GM23338 (cell line): ENCODE measurements at regions not wholly inside any gene's neighbourhood (a gene's known extent, or its start where the extent isn't known, plus 50 kb on each side); places are given as distances from the start of the nearest gene placed in this dataset.

Experiments used
- ATAC-seq: fragments of 200-7000 bp; cut with Tn5 transposase; 3 replicates; pipeline ENCODE4 v1.9.1; 2020
- DNase-seq: peaks from one replicate; pipeline ENCODE4 v3.0.0-alpha.2; 2015; ENCODE audit warnings: low spot score
- H2AFZ ChIP-seq: fragments of 200-600 bp; sonication (generic); 2 replicates; pipeline ENCODE4 v1.8.0; 2016; ENCODE audit warnings: antibody characterized with exemption, mild to moderate bottlenecking, moderate library complexity
- H3F3A ChIP-seq: fragments of 200-600 bp; sonication (generic); replicated peaks from 2 replicates; pipeline ENCODE4 v1.8.0; 2017; ENCODE audit warnings: antibody characterized with exemption, mixed run types, low read depth
- H3K27ac ChIP-seq: fragments of 200-600 bp; sonication (generic); 2 replicates; pipeline ENCODE4 v1.6.1; 2016; ENCODE audit warnings: low read depth
- H3K27me3 ChIP-seq: fragments of 200-600 bp; sonication (generic); 2 replicates; pipeline ENCODE4 v1.8.0; 2016; ENCODE audit warnings: mild to moderate bottlenecking, mixed run types, moderate library complexity; ENCODE audit not compliant: insufficient read depth
- H3K36me3 ChIP-seq: fragments of 200-600 bp; sonication (generic); 2 replicates; pipeline ENCODE4 v1.8.0; 2016; ENCODE audit warnings: mild to moderate bottlenecking; ENCODE audit not compliant: insufficient read depth
- H3K4me1 ChIP-seq: fragments of 200-600 bp; sonication (generic); 2 replicates; pipeline ENCODE4 v1.8.0; 2016; ENCODE audit warnings: mild to moderate bottlenecking, moderate library complexity; ENCODE audit not compliant: insufficient read depth
- H3K4me2 ChIP-seq: fragments of 200-600 bp; sonication (generic); 2 replicates; pipeline ENCODE4 v1.7.1; 2017; ENCODE audit warnings: mixed run types
- H3K4me3 ChIP-seq: fragments of 200-600 bp; sonication (generic); 2 replicates; pipeline ENCODE4 v1.6.1; 2016; ENCODE audit warnings: mixed run types
- H3K79me2 ChIP-seq: fragments of 200-600 bp; sonication (generic); replicated peaks from 2 replicates; pipeline ENCODE4 v1.8.0; 2017; ENCODE audit warnings: mild to moderate bottlenecking; ENCODE audit not compliant: insufficient read depth
- H3K9me2 ChIP-seq: fragments of 200-600 bp; sonication (generic); 2 replicates; pipeline ENCODE4 v1.8.0; 2017; ENCODE audit not compliant: insufficient read depth
- H4K20me1 ChIP-seq: fragments of 200-600 bp; sonication (generic); replicated peaks from 2 replicates; pipeline ENCODE4 v1.8.0; 2017; ENCODE audit warnings: mild to moderate bottlenecking; ENCODE audit not compliant: insufficient read depth
- H3K27ac Mint-ChIP-seq: 2 replicates; pipeline ENCODE4 v1.8.0; 2020; ENCODE audit warnings: inconsistent platforms, mild to moderate bottlenecking, moderate library complexity, mixed read lengths
- H3K27me3 Mint-ChIP-seq: 3 replicates; pipeline ENCODE4 v1.8.0; 2022; ENCODE audit warnings: low read depth, mild to moderate bottlenecking, moderate library complexity, mixed read lengths, inconsistent platforms; ENCODE audit not compliant: insufficient read depth, poor library complexity
- H3K36me3 Mint-ChIP-seq: 3 replicates; pipeline ENCODE4 v1.8.0; 2021; ENCODE audit warnings: low read depth, mild to moderate bottlenecking, inconsistent platforms, moderate library complexity, mixed read lengths
- H3K4me1 Mint-ChIP-seq: 3 replicates; pipeline ENCODE4 v1.8.0; 2020; ENCODE audit warnings: mild to moderate bottlenecking, inconsistent platforms, mixed read lengths
- H3K4me3 Mint-ChIP-seq: 3 replicates; pipeline ENCODE4 v1.8.0; 2021; ENCODE audit warnings: moderate library complexity, mild to moderate bottlenecking, inconsistent platforms, mixed read lengths
- H3K9me3 Mint-ChIP-seq: 3 replicates; pipeline ENCODE4 v1.8.0; 2020; ENCODE audit warnings: moderate library complexity, mild to moderate bottlenecking, inconsistent platforms, mixed read lengths
- CREB1 ChIP-seq: fragments of 250-450 bp; sonication (Bioruptor Pico); IDR thresholded peaks from 2 replicates; pipeline ENCODE4 v1.5.0; 2020; ENCODE audit warnings: low read depth, mild to moderate bottlenecking, moderate library complexity
- CTCF ChIP-seq, 2 experiments: fragments of 200-600 bp in 1 of 2; sonication (generic) in 1 of 2; conservative IDR thresholded peaks; 2 replicates each; pipeline versions ENCODE4 v1.5.1 to v1.6.1; 2016 to 2017; ENCODE audit warnings: antibody characterized with exemption in 2 of 2, low read depth in 2 of 2, mild to moderate bottlenecking in 2 of 2, moderate library complexity in 1 of 2
- EZH2 ChIP-seq: fragments of 200-600 bp; sonication (generic); IDR thresholded peaks from one replicate; pipeline ENCODE4 v1.8.0; 2017; ENCODE audit warnings: antibody characterized with exemption, mild to moderate bottlenecking, low read depth; ENCODE audit not compliant: unreplicated experiment
- EZH2phosphoT487 ChIP-seq: fragments of 200-600 bp; sonication (generic); IDR thresholded peaks from one replicate; pipeline ENCODE4 v1.8.1; 2018; ENCODE audit warnings: antibody characterized with exemption; ENCODE audit not compliant: unreplicated experiment
- JUNB ChIP-seq: IDR thresholded peaks from one replicate; pipeline ENCODE4 v1.6.1; 2016; ENCODE audit warnings: antibody characterized with exemption; ENCODE audit not compliant: unreplicated experiment
- NANOG ChIP-seq: IDR thresholded peaks from 2 replicates; pipeline ENCODE4 v1.6.1; 2016; ENCODE audit warnings: antibody characterized with exemption, borderline replicate concordance
- POLR2AphosphoS5 ChIP-seq: IDR thresholded peaks from 2 replicates; pipeline ENCODE4 v1.6.1; 2016; ENCODE audit warnings: antibody characterized with exemption, low read depth
- STAT1 ChIP-seq: IDR thresholded peaks from one replicate; pipeline ENCODE4 v1.6.1; 2016; ENCODE audit warnings: antibody characterized with exemption; ENCODE audit not compliant: unreplicated experiment
- ZNF114 ChIP-seq: fragments of 250-450 bp; sonication (Bioruptor Pico); IDR thresholded peaks from 2 replicates; pipeline ENCODE4 v1.5.0; 2020; ENCODE audit warnings: mild to moderate bottlenecking, moderate library complexity
- ZNF331 ChIP-seq: fragments of 250-450 bp; sonication (Bioruptor Pico); IDR thresholded peaks from 2 replicates; pipeline ENCODE4 v1.5.0; 2020; ENCODE audit warnings: low read depth, mild to moderate bottlenecking, moderate library complexity
- TF ChIP-seq, protein P1 (sequence below): fragments of 250-450 bp; sonication (Bioruptor Pico); IDR thresholded peaks from 2 replicates; pipeline ENCODE4 v1.5.0; 2020; ENCODE audit warnings: mild to moderate bottlenecking, moderate library complexity
- TF ChIP-seq, protein P2 (sequence below): IDR thresholded peaks from 2 replicates; pipeline ENCODE4 v1.6.1; 2016; ENCODE audit warnings: antibody characterized with exemption
- TF ChIP-seq, protein P3 (sequence below): IDR thresholded peaks from one replicate; pipeline ENCODE4 v1.6.1; 2018; ENCODE audit warnings: antibody characterized with exemption; ENCODE audit not compliant: unreplicated experiment

DNA sequence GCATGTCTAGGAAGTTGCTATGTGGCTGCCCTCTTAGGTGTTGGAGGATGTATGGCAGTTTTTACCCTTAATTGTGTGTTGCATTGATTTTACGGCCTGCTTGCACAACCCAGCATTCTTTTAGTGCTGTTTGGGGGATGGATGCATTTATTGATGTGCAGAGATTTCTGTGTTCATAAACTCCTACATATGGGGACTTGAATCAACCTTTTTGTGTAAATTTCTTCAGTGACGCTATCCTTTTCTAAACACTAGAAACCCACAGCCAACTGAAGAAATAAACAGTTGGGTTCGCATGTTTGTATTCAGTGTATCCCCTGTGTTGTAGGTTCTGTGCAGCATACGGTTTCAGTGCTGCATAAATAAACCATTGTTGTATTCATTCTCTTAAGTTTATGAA is 263.7 kb downstream of the RASEF start:
- no peak overlapping the region for H3K4me3 ChIP-seq
- no peak overlapping the region for H3K4me2 ChIP-seq
- no peak overlapping the region for H3K27ac ChIP-seq
- H3F3A ChIP-seq = no peaks in the 10 kb centered on the region
- Mint-ChIP-seq H3K9me3 (peaks cover 3% of the 10 kb centered on the region; the same call in 2 of the 3 replicates), H3K36me3 (peaks cover 7% of the 10 kb centered on the region; the same call in 2 of the 3 replicates), H3K4me1 (no peaks in the 10 kb centered on the region), H3K27ac (no peak overlapping the region), H3K4me3 (no peak overlapping the region), H3K27me3 (no peaks in the 10 kb centered on the region)
- no peaks in the 10 kb centered on the region for H3K27me3 ChIP-seq
- no peaks in the 10 kb centered on the region for H4K20me1 ChIP-seq
- no peaks in the 10 kb centered on the region for H3K79me2 ChIP-seq
- TF ChIP-seq POLR2AphosphoS5 (no peak), ZNF114 (no peak), CREB1 (CRISPR knock-in tag) (no peak), CTCF (conservative IDR thresholded peaks at IDR 0.05; ENCODE audit: low read depth in 2 of 2) (no peak), ZNF331 (CRISPR knock-in tag) (no peak), EZH2 (no peak), EZH2phosphoT487 (no peak), STAT1 (no peak), NANOG (no peak), JUNB (no peak)
- TF ChIP-seq, protein P1, sequence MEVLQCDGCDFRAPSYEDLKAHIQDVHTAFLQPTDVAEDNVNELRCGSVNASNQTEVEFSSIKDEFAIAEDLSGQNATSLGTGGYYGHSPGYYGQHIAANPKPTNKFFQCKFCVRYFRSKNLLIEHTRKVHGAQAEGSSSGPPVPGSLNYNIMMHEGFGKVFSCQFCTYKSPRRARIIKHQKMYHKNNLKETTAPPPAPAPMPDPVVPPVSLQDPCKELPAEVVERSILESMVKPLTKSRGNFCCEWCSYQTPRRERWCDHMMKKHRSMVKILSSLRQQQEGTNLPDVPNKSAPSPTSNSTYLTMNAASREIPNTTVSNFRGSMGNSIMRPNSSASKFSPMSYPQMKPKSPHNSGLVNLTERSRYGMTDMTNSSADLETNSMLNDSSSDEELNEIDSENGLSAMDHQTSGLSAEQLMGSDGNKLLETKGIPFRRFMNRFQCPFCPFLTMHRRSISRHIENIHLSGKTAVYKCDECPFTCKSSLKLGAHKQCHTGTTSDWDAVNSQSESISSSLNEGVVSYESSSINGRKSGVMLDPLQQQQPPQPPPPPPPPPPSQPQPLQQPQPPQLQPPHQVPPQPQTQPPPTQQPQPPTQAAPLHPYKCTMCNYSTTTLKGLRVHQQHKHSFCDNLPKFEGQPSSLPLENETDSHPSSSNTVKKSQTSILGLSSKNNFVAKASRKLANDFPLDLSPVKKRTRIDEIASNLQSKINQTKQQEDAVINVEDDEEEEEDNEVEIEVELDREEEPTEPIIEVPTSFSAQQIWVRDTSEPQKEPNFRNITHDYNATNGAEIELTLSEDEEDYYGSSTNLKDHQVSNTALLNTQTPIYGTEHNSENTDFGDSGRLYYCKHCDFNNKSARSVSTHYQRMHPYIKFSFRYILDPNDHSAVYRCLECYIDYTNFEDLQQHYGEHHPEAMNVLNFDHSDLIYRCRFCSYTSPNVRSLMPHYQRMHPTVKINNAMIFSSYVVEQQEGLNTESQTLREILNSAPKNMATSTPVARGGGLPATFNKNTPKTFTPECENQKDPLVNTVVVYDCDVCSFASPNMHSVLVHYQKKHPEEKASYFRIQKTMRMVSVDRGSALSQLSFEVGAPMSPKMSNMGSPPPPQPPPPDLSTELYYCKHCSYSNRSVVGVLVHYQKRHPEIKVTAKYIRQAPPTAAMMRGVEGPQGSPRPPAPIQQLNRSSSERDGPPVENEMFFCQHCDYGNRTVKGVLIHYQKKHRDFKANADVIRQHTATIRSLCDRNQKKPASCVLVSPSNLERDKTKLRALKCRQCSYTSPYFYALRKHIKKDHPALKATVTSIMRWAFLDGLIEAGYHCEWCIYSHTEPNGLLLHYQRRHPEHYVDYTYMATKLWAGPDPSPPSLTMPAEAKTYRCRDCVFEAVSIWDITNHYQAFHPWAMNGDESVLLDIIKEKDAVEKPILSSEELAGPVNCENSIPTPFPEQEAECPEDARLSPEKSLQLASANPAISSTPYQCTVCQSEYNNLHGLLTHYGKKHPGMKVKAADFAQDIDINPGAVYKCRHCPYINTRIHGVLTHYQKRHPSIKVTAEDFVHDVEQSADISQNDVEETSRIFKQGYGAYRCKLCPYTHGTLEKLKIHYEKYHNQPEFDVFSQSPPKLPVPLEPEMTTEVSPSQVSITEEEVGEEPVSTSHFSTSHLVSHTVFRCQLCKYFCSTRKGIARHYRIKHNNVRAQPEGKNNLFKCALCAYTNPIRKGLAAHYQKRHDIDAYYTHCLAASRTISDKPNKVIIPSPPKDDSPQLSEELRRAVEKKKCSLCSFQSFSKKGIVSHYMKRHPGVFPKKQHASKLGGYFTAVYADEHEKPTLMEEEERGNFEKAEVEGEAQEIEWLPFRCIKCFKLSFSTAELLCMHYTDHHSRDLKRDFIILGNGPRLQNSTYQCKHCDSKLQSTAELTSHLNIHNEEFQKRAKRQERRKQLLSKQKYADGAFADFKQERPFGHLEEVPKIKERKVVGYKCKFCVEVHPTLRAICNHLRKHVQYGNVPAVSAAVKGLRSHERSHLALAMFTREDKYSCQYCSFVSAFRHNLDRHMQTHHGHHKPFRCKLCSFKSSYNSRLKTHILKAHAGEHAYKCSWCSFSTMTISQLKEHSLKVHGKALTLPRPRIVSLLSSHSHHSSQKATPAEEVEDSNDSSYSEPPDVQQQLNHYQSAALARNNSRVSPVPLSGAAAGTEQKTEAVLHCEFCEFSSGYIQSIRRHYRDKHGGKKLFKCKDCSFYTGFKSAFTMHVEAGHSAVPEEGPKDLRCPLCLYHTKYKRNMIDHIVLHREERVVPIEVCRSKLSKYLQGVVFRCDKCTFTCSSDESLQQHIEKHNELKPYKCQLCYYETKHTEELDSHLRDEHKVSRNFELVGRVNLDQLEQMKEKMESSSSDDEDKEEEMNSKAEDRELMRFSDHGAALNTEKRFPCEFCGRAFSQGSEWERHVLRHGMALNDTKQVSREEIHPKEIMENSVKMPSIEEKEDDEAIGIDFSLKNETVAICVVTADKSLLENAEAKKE (CRISPR knock-in tag) = no peak
- TF ChIP-seq, protein P2, sequence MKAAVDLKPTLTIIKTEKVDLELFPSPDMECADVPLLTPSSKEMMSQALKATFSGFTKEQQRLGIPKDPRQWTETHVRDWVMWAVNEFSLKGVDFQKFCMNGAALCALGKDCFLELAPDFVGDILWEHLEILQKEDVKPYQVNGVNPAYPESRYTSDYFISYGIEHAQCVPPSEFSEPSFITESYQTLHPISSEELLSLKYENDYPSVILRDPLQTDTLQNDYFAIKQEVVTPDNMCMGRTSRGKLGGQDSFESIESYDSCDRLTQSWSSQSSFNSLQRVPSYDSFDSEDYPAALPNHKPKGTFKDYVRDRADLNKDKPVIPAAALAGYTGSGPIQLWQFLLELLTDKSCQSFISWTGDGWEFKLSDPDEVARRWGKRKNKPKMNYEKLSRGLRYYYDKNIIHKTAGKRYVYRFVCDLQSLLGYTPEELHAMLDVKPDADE = no peak
- TF ChIP-seq, protein P3, sequence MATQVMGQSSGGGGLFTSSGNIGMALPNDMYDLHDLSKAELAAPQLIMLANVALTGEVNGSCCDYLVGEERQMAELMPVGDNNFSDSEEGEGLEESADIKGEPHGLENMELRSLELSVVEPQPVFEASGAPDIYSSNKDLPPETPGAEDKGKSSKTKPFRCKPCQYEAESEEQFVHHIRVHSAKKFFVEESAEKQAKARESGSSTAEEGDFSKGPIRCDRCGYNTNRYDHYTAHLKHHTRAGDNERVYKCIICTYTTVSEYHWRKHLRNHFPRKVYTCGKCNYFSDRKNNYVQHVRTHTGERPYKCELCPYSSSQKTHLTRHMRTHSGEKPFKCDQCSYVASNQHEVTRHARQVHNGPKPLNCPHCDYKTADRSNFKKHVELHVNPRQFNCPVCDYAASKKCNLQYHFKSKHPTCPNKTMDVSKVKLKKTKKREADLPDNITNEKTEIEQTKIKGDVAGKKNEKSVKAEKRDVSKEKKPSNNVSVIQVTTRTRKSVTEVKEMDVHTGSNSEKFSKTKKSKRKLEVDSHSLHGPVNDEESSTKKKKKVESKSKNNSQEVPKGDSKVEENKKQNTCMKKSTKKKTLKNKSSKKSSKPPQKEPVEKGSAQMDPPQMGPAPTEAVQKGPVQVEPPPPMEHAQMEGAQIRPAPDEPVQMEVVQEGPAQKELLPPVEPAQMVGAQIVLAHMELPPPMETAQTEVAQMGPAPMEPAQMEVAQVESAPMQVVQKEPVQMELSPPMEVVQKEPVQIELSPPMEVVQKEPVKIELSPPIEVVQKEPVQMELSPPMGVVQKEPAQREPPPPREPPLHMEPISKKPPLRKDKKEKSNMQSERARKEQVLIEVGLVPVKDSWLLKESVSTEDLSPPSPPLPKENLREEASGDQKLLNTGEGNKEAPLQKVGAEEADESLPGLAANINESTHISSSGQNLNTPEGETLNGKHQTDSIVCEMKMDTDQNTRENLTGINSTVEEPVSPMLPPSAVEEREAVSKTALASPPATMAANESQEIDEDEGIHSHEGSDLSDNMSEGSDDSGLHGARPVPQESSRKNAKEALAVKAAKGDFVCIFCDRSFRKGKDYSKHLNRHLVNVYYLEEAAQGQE = no peak
- ATAC-seq (no peak), DNase-seq (no peak)
- H3K4me1 ChIP-seq = no peaks in the 10 kb centered on the region
- no peak overlapping the region for H2AFZ ChIP-seq
- no peaks in the 10 kb centered on the region; the same call in 1 of the 2 replicates for H3K36me3 ChIP-seq
- H3K9me2 ChIP-seq = no peaks in the 10 kb centered on the region; the same call in 1 of the 2 replicates
